ENCODE measurements at regions not wholly inside any gene's neighbourhood (a gene's known extent, or its start where the extent isn't known, plus 50 kb on each side); places are given as distances from the start of the nearest gene placed in this dataset.

- TF ChIP-seq JUNB (IDR thresholded peaks at IDR 0.05; ENCODE audit: unreplicated experiment), result no peak
- no peak for TF ChIP-seq REST (IDR thresholded peaks at IDR 0.05; ENCODE audit: unreplicated experiment)
- TF ChIP-seq ZNF331 (CRISPR knock-in tag; IDR thresholded peaks at IDR 0.05; ENCODE audit: low read depth), result no peak
- no peak for TF ChIP-seq POLR2AphosphoS5 (IDR thresholded peaks at IDR 0.05; ENCODE audit: low read depth)
- no peak for TF ChIP-seq STAT1 (IDR thresholded peaks at IDR 0.05; ENCODE audit: unreplicated experiment)
- TF ChIP-seq EZH2 (IDR thresholded peaks at IDR 0.05; ENCODE audit: low read depth, unreplicated experiment), result no peak
- no peak for TF ChIP-seq EZH2phosphoT487 (IDR thresholded peaks at IDR 0.05; ENCODE audit: unreplicated experiment)
These were observed 54.4 kb upstream of the CCDC68 start (continued) for GRCh38 chr18:55013685-55014084.

GRCh38 chr18:55013086-55013485 lies 53.8 kb upstream of the CCDC68 start:
- no peaks in the 10 kb centered on the region for H3K27me3 Mint-ChIP-seq (ENCODE audit: insufficient read depth, low read depth, poor library complexity)
- H3K9me2 ChIP-seq (ENCODE audit: insufficient read depth), result no peaks in the 10 kb centered on the region
- no peak overlapping the region for H3K27ac ChIP-seq (ENCODE audit: low read depth)
- peaks cover 4% of the 10 kb centered on the region; the same call in 1 of the 2 replicates for H3K4me1 ChIP-seq (ENCODE audit: insufficient read depth)
- no peak overlapping the region for H2AFZ ChIP-seq
- H3K27me3 ChIP-seq (ENCODE audit: insufficient read depth), result no peaks in the 10 kb centered on the region
- no peaks in the 10 kb centered on the region for H3K79me2 ChIP-seq (replicated peaks; ENCODE audit: insufficient read depth)
- no peak overlapping the region for H3K4me3 Mint-ChIP-seq
- H3K27ac Mint-ChIP-seq, result no peak overlapping the region
- H3K36me3 ChIP-seq (ENCODE audit: insufficient read depth), result no peaks in the 10 kb centered on the region
- ATAC-seq (no peak), DNase-seq (ENCODE audit: low spot score) (no peak)
- peaks cover 13% of the 10 kb centered on the region for H3K4me1 Mint-ChIP-seq
- no peak overlapping the region for H3K4me2 ChIP-seq
- H3K9me3 Mint-ChIP-seq, result no peaks in the 10 kb centered on the region
- no peak overlapping the region for H3K4me3 ChIP-seq
- no peaks in the 10 kb centered on the region for H3K36me3 Mint-ChIP-seq (ENCODE audit: low read depth)
- no peaks in the 10 kb centered on the region for H3F3A ChIP-seq (replicated peaks; ENCODE audit: low read depth)
- no peaks in the 10 kb centered on the region for H4K20me1 ChIP-seq (replicated peaks; ENCODE audit: insufficient read depth)
- TF ChIP-seq REST (IDR thresholded peaks at IDR 0.05; ENCODE audit: unreplicated experiment), result no peak
- TF ChIP-seq ETS1 (IDR thresholded peaks at IDR 0.05), result no peak
- no peak for TF ChIP-seq ZNF114 (CRISPR knock-in tag; IDR thresholded peaks at IDR 0.05)
- no peak for TF ChIP-seq CREB1 (CRISPR knock-in tag; IDR thresholded peaks at IDR 0.05; ENCODE audit: low read depth)
- no peak for TF ChIP-seq NANOG (IDR thresholded peaks at IDR 0.05; ENCODE audit: borderline replicate concordance)
- TF ChIP-seq EZH2 (IDR thresholded peaks at IDR 0.05; ENCODE audit: low read depth, unreplicated experiment), result no peak
- no peak for TF ChIP-seq ZNF462 (CRISPR knock-in tag; IDR thresholded peaks at IDR 0.05)
- no peak for TF ChIP-seq STAT1 (IDR thresholded peaks at IDR 0.05; ENCODE audit: unreplicated experiment)
